ENCODE measurements at regions not wholly inside any gene's neighbourhood (a gene's known extent, or its start where the extent isn't known, plus 50 kb on each side); places are given as distances from the start of the nearest gene placed in this dataset.

- no peak for TF ChIP-seq CTCF (IDR thresholded peaks at IDR 0.05; ENCODE audit: low read length, missing control alignments)
- no peak overlapping the region for H3K4me3 ChIP-seq (replicated peaks; ENCODE audit: low read depth, low read length)
- no peak for DNase-seq (ENCODE audit: low read depth)
These were observed 65.5 kb upstream of the TAF11L2 start for GRCh38 chr5:17432569-17432968.

- H3K4me3 ChIP-seq (replicated peaks; ENCODE audit: low read depth, low read length) = no peak overlapping the region
- no peak for TF ChIP-seq CTCF (IDR thresholded peaks at IDR 0.05; ENCODE audit: low read length, missing control alignments)
- no peak for DNase-seq (ENCODE audit: low read depth)
These were observed 64.6 kb upstream of the TAF11L2 start for GRCh38 chr5:17433406-17433805.

- H3K4me3 ChIP-seq (replicated peaks; ENCODE audit: low read depth, low read length) = no peak overlapping the region
- no peak for TF ChIP-seq CTCF (IDR thresholded peaks at IDR 0.05; ENCODE audit: low read length, missing control alignments)
- DNase-seq (ENCODE audit: low read depth) = no peak
These were observed 63.0 kb upstream of the TAF11L2 start for GRCh38 chr5:17434982-17435381.

GRCh38 chr5:17436350-17436749, 61.7 kb upstream of the TAF11L2 start:
- DNase-seq (ENCODE audit: low read depth) = no peak
- no peak for TF ChIP-seq CTCF (IDR thresholded peaks at IDR 0.05; ENCODE audit: low read length, missing control alignments)
- no peak overlapping the region for H3K4me3 ChIP-seq (replicated peaks; ENCODE audit: low read depth, low read length)

- H3K4me3 ChIP-seq (replicated peaks; ENCODE audit: low read depth, low read length) = no peak overlapping the region
- TF ChIP-seq CTCF (IDR thresholded peaks at IDR 0.05; ENCODE audit: low read length, missing control alignments) = no peak
- DNase-seq (ENCODE audit: low read depth) = no peak
These were observed 61.2 kb upstream of the TAF11L2 start for GRCh38 chr5:17436761-17437221.

GRCh38 chr5:17438027-17438426, 60.0 kb upstream of the TAF11L2 start:
- no peak for TF ChIP-seq CTCF (IDR thresholded peaks at IDR 0.05; ENCODE audit: low read length, missing control alignments)
- H3K4me3 ChIP-seq (replicated peaks; ENCODE audit: low read depth, low read length) = no peak overlapping the region
- DNase-seq (ENCODE audit: low read depth) = no peak

- no peak overlapping the region for H3K4me3 ChIP-seq (replicated peaks; ENCODE audit: low read depth, low read length)
- no peak for TF ChIP-seq CTCF (IDR thresholded peaks at IDR 0.05; ENCODE audit: low read length, missing control alignments)
- DNase-seq (ENCODE audit: low read depth) = no peak
These were observed 58.1 kb upstream of the TAF11L2 start for GRCh38 chr5:17439956-17440355.

Data from fibroblast of pulmonary artery (primary cell).